Fibroblast of lung (primary cell): ENCODE measurements at regions not wholly inside any gene's neighbourhood (a gene's known extent, or its start where the extent isn't known, plus 50 kb on each side); places are given as distances from the start of the nearest gene placed in this dataset.

Experiments used
- DNase-seq, 2 donors: peaks; one replicate each; pipeline versions ENCODE4 v3.0.0 to v3.0.0-alpha.2; 2010; ENCODE audit warnings: low read depth in 2 of 2
- H2AFZ ChIP-seq: 2 replicates; pipeline ENCODE4 v1.5.1; 2012; ENCODE audit warnings: low read length, control low read depth, inconsistent platforms
- H3K27ac ChIP-seq: 2 replicates; pipeline ENCODE4 v1.5.1; 2011; ENCODE audit warnings: low read length, control low read depth; ENCODE audit not compliant: insufficient read depth
- H3K27me3 ChIP-seq: 2 replicates; pipeline ENCODE4 v1.5.1; 2011; ENCODE audit warnings: mild to moderate bottlenecking, low read length; ENCODE audit not compliant: control insufficient read depth, insufficient read depth
- H3K36me3 ChIP-seq: 2 replicates; pipeline ENCODE4 v1.5.1; 2011; ENCODE audit warnings: low read length; ENCODE audit not compliant: control insufficient read depth, insufficient read depth
- H3K4me1 ChIP-seq: 2 replicates; pipeline ENCODE4 v1.5.1; 2011; ENCODE audit warnings: low read length; ENCODE audit not compliant: control insufficient read depth, insufficient read depth; ENCODE audit errors: extremely low read depth
- H3K4me2 ChIP-seq: 2 replicates; pipeline ENCODE4 v1.5.1; 2011; ENCODE audit warnings: low read length, control low read depth; ENCODE audit not compliant: insufficient read depth; ENCODE audit errors: extremely low read depth
- H3K4me3 ChIP-seq, 4 experiments: fragments of 200-600 bp in 1 of 4; sonication (generic) in 1 of 4; replicated peaks in 1 of 4; 2 replicates each; pipeline ENCODE4 v1.5.1; 2011 to 2016; ENCODE audit warnings: low read length in 4 of 4, low read depth in 3 of 4, mild to moderate bottlenecking in 3 of 4, control low read depth in 2 of 4, inconsistent platforms in 1 of 4, mixed read lengths in 1 of 4; ENCODE audit not compliant: insufficient read depth in 1 of 4; ENCODE audit errors: control extremely low read depth in 1 of 4
- H3K79me2 ChIP-seq: 2 replicates; pipeline ENCODE4 v1.5.1; 2012; ENCODE audit warnings: mild to moderate bottlenecking, low read length, inconsistent platforms; ENCODE audit not compliant: control insufficient read depth, insufficient read depth
- H3K9ac ChIP-seq: 2 replicates; pipeline ENCODE4 v1.5.1; 2011; ENCODE audit warnings: mild to moderate bottlenecking, low read length, control low read depth; ENCODE audit not compliant: insufficient read depth
- H3K9me3 ChIP-seq: 2 replicates; pipeline ENCODE4 v1.5.1; 2012; ENCODE audit warnings: low read depth, low read length; ENCODE audit not compliant: control insufficient read depth, insufficient read depth
- H4K20me1 ChIP-seq: 2 replicates; pipeline ENCODE4 v1.5.1; 2011; ENCODE audit warnings: low read length; ENCODE audit not compliant: control insufficient read depth, insufficient read depth; ENCODE audit errors: extremely low read depth
- CTCF ChIP-seq, 2 donors: IDR thresholded peaks in 1 of 2; conservative IDR thresholded peaks in 1 of 2; 1 replicate in 1 of 2; 2 replicates in 1 of 2; pipeline ENCODE4 v1.5.1; 2011 to 2012; ENCODE audit warnings: low read length in 2 of 2, control low read depth in 1 of 2, inconsistent platforms in 1 of 2, low read depth in 1 of 2, mild to moderate bottlenecking in 1 of 2
- EZH2 ChIP-seq: IDR thresholded peaks from 2 replicates; pipeline ENCODE4 v1.5.1; 2012; ENCODE audit warnings: low read length, control low read depth, mild to moderate bottlenecking; ENCODE audit errors: missing control alignments

- Histone ChIP-seq H3K27me3 (no peaks in the 10 kb centered on the region), H3K27ac (no peak overlapping the region), H3K9me3 (no peaks in the 10 kb centered on the region), H3K4me1 (no peaks in the 10 kb centered on the region), H3K9ac (no peak overlapping the region), H3K4me2 (no peak overlapping the region), H4K20me1 (no peaks in the 10 kb centered on the region), H3K4me3 (no peak overlapping the region), H3K79me2 (no peaks in the 10 kb centered on the region), H2AFZ (no peak overlapping the region), H3K36me3 (no peaks in the 10 kb centered on the region)
- no peak for TF ChIP-seq CTCF (conservative IDR thresholded peaks at IDR 0.05 in 1 of 2, IDR thresholded peaks at IDR 0.05 in 1 of 2; ENCODE audit: low read depth in 1 of 2, low read length in 2 of 2)
- TF ChIP-seq EZH2: no peak
- DNase-seq: peak in 1 of 2 donors; percentile 9
Measured at GRCh38 chr3:6781092-6781491, 79.8 kb upstream of the GRM7 start.

DNA sequence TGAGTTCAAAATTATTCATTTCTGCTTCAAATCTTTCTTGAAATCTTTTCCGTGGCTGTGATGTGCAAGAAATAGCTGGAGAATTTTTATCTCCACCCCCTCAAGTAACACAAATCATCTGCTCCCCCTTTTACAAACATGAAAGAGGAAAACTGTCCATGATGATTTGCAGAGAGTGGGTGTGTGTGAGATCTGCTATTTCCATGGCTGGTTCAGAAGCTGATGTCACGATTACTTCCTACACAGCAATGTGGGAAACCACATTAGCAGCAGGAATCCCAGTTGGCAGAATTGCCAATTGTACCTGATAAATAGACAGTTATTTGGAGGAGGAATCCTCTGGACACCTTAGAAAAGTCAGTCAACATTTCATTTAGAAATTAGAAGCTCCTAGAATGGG, 75.2 kb upstream of the GRM7 start:
- H3K9me3 ChIP-seq: no peaks in the 10 kb centered on the region
- TF ChIP-seq CTCF (conservative IDR thresholded peaks at IDR 0.05 in 1 of 2, IDR thresholded peaks at IDR 0.05 in 1 of 2; ENCODE audit: low read depth in 1 of 2, low read length in 2 of 2) (no peak), EZH2 (no peak)
- no peak overlapping the region for H3K4me2 ChIP-seq
- no peaks in the 10 kb centered on the region for H4K20me1 ChIP-seq
- H3K4me3 ChIP-seq: no peak overlapping the region
- no peaks in the 10 kb centered on the region for H3K4me1 ChIP-seq
- peak in 1 of 2 donors; percentile 66 for DNase-seq
- H3K27ac ChIP-seq: no peak overlapping the region
- no peak overlapping the region for H3K9ac ChIP-seq
- no peaks in the 10 kb centered on the region for H3K79me2 ChIP-seq
- H2AFZ ChIP-seq: no peak overlapping the region
- no peaks in the 10 kb centered on the region for H3K27me3 ChIP-seq
- no peaks in the 10 kb centered on the region for H3K36me3 ChIP-seq

- Histone ChIP-seq H3K4me1 (no peaks in the 10 kb centered on the region), H3K9ac (no peak overlapping the region), H3K27me3 (no peaks in the 10 kb centered on the region), H2AFZ (no peak overlapping the region), H3K4me2 (no peak overlapping the region), H3K79me2 (no peaks in the 10 kb centered on the region), H3K27ac (no peak overlapping the region), H4K20me1 (no peaks in the 10 kb centered on the region), H3K4me3 (no peak overlapping the region), H3K36me3 (no peaks in the 10 kb centered on the region), H3K9me3 (no peaks in the 10 kb centered on the region)
- no peak for TF ChIP-seq EZH2
- TF ChIP-seq CTCF (conservative IDR thresholded peaks at IDR 0.05 in 1 of 2, IDR thresholded peaks at IDR 0.05 in 1 of 2; ENCODE audit: low read depth in 1 of 2, low read length in 2 of 2): no peak
- peak in 1 of 2 donors; percentile 34 for DNase-seq
Measured at GRCh38 chr3:6791161-6791560, 69.8 kb upstream of the GRM7 start.
